ENCODE measurements at regions not wholly inside any gene's neighbourhood (a gene's known extent, or its start where the extent isn't known, plus 50 kb on each side); places are given as distances from the start of the nearest gene placed in this dataset.

DNA sequence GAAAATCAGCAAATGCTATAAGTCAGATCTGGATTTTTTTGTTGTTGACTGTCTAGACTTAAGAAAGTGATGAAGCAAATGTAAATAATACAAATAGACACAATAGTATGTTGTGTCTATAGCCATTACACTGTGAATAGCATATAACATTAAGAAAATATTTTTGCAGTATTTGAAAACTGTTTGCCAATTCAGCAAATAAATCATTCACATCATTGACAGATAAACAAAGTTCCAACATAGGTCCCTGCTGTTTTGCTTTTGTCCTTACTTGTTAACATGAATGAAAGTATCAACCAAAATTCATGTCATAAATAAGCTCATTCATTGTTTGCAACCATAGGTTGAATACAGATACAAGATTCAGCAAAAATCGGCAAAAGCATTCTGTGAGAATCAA, 200.5 kb downstream of the KIF20B start:
- no peak overlapping the region for H3K4me3 ChIP-seq (ENCODE audit: low read depth in 2 of 2, low read length in 2 of 2)
- TF ChIP-seq, protein P1, sequence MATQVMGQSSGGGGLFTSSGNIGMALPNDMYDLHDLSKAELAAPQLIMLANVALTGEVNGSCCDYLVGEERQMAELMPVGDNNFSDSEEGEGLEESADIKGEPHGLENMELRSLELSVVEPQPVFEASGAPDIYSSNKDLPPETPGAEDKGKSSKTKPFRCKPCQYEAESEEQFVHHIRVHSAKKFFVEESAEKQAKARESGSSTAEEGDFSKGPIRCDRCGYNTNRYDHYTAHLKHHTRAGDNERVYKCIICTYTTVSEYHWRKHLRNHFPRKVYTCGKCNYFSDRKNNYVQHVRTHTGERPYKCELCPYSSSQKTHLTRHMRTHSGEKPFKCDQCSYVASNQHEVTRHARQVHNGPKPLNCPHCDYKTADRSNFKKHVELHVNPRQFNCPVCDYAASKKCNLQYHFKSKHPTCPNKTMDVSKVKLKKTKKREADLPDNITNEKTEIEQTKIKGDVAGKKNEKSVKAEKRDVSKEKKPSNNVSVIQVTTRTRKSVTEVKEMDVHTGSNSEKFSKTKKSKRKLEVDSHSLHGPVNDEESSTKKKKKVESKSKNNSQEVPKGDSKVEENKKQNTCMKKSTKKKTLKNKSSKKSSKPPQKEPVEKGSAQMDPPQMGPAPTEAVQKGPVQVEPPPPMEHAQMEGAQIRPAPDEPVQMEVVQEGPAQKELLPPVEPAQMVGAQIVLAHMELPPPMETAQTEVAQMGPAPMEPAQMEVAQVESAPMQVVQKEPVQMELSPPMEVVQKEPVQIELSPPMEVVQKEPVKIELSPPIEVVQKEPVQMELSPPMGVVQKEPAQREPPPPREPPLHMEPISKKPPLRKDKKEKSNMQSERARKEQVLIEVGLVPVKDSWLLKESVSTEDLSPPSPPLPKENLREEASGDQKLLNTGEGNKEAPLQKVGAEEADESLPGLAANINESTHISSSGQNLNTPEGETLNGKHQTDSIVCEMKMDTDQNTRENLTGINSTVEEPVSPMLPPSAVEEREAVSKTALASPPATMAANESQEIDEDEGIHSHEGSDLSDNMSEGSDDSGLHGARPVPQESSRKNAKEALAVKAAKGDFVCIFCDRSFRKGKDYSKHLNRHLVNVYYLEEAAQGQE (IDR thresholded peaks at IDR 0.05; ENCODE audit: insufficient read depth in 1 of 2, low read depth in 2 of 2, low read length in 1 of 2), result no peak
- TF ChIP-seq, protein P2, sequence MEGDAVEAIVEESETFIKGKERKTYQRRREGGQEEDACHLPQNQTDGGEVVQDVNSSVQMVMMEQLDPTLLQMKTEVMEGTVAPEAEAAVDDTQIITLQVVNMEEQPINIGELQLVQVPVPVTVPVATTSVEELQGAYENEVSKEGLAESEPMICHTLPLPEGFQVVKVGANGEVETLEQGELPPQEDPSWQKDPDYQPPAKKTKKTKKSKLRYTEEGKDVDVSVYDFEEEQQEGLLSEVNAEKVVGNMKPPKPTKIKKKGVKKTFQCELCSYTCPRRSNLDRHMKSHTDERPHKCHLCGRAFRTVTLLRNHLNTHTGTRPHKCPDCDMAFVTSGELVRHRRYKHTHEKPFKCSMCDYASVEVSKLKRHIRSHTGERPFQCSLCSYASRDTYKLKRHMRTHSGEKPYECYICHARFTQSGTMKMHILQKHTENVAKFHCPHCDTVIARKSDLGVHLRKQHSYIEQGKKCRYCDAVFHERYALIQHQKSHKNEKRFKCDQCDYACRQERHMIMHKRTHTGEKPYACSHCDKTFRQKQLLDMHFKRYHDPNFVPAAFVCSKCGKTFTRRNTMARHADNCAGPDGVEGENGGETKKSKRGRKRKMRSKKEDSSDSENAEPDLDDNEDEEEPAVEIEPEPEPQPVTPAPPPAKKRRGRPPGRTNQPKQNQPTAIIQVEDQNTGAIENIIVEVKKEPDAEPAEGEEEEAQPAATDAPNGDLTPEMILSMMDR (IDR thresholded peaks at IDR 0.05), result no peak
- TF ChIP-seq TCF7L2 (IDR thresholded peaks at IDR 0.05; ENCODE audit: low read depth, low read length) (no peak), POLR2AphosphoS5 (IDR thresholded peaks at IDR 0.05; ENCODE audit: low read depth, low read length) (no peak), SIN3A (IDR thresholded peaks at IDR 0.05; ENCODE audit: borderline replicate concordance, insufficient read depth, low read depth, low read length) (no peak)

DNA sequence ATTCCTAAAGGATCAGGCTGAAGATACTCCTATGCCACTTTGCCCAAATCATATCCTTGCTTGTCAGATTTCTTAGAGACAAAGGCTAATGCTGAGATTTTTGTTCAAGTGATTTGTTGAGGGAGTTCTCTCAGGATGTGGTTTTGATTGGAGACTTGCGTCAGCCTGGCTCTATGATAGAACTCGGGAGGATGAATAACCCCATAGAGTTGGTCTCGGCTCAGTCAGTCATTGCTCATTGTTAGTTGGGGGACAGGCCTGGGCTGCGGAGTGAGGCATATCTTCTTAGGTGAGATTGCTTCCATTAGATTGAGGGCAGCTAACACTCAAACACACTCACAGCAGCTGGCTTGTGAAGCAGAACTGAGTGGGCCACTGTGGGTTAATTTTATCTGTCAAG, 203.4 kb downstream of the KIF20B start:
- no peak for DNase-seq (ENCODE audit: low read depth, low spot score)
- no peaks in the 10 kb centered on the region for H3K4me1 ChIP-seq (ENCODE audit: control insufficient read depth, insufficient read depth, low read length)
- BruUV-seq (replicated peaks), result no TSS peak
- in situ Hi-C loops (cut with HindIII; ENCODE audit: low pct_unique_long_range_greater_than_20kb, low sequenced_read_pairs), result no loop called here
- no peak for ATAC-seq
- TF ChIP-seq POLR2AphosphoS5 (IDR thresholded peaks at IDR 0.05; ENCODE audit: low read depth, low read length) (no peak), SIN3A (IDR thresholded peaks at IDR 0.05; ENCODE audit: borderline replicate concordance, insufficient read depth, low read depth, low read length) (no peak), TCF7L2 (IDR thresholded peaks at IDR 0.05; ENCODE audit: low read depth, low read length) (no peak)
- TF ChIP-seq, protein P2 (IDR thresholded peaks at IDR 0.05), result no peak
- TF ChIP-seq, protein P1 (IDR thresholded peaks at IDR 0.05; ENCODE audit: insufficient read depth in 1 of 2, low read depth in 2 of 2, low read length in 1 of 2), result no peak
- intact Hi-C loops (cut with micrococcal nuclease; ENCODE audit: unreplicated experiment), result no loop called here
- H3K4me3 ChIP-seq (ENCODE audit: low read depth in 2 of 2, low read length in 2 of 2), result no peak overlapping the region
- CTCF ChIA-PET, result no interaction called here
- POLR2A ChIA-PET, result no interaction called here
- no peaks in the 10 kb centered on the region for H3K27me3 ChIP-seq (ENCODE audit: control insufficient read depth, insufficient read depth, low read length)
- no peaks in the 10 kb centered on the region for H3K9me3 ChIP-seq (ENCODE audit: control insufficient read depth, insufficient read depth, low read depth, low read length)
- no peak overlapping the region for H3K27ac ChIP-seq (ENCODE audit: low read length)
- H3K36me3 ChIP-seq (ENCODE audit: control insufficient read depth, insufficient read depth, low read length), result no peaks in the 10 kb centered on the region

More for the DNA sequence above, 200.5 kb downstream of the KIF20B start:
- CTCF ChIA-PET, result no interaction called here
- no peaks in the 10 kb centered on the region for H3K4me1 ChIP-seq (ENCODE audit: control insufficient read depth, insufficient read depth, low read length)
- no TSS peak for BruUV-seq (replicated peaks)
- H3K36me3 ChIP-seq (ENCODE audit: control insufficient read depth, insufficient read depth, low read length), result no peaks in the 10 kb centered on the region
- no peaks in the 10 kb centered on the region for H3K27me3 ChIP-seq (ENCODE audit: control insufficient read depth, insufficient read depth, low read length)
- POLR2A ChIA-PET, result no interaction called here
- no peaks in the 10 kb centered on the region for H3K9me3 ChIP-seq (ENCODE audit: control insufficient read depth, insufficient read depth, low read depth, low read length)
- no peak overlapping the region for H3K27ac ChIP-seq (ENCODE audit: low read length)
- in situ Hi-C loops (cut with HindIII; ENCODE audit: low pct_unique_long_range_greater_than_20kb, low sequenced_read_pairs), result no loop called here
- intact Hi-C loops (cut with micrococcal nuclease; ENCODE audit: unreplicated experiment), result no loop called here
- DNase-seq (ENCODE audit: low read depth, low spot score) (no peak), ATAC-seq (no peak)

Data from Panc1 (cell line).